22Rv1 (cell line): ENCODE measurements at regions not wholly inside any gene's neighbourhood (a gene's known extent, or its start where the extent isn't known, plus 50 kb on each side); places are given as distances from the start of the nearest gene placed in this dataset.

Experiments
- H3K27ac ChIP-seq: fragments of 450-650 bp; 2 replicates; pipeline ENCODE4 v1.5.1; 2017
- CTCF ChIP-seq: fragments of 450-650 bp; IDR thresholded peaks from 2 replicates; pipeline ENCODE4 v1.5.1; 2017; ENCODE audit warnings: mild to moderate bottlenecking
- ZFX ChIP-seq: fragments of 450-650 bp; IDR thresholded peaks from 2 replicates; pipeline ENCODE4 v1.6.1; 2017; ENCODE audit warnings: antibody characterized with exemption, borderline replicate concordance

- H3K27ac ChIP-seq = no peak overlapping the region
- TF ChIP-seq ZFX = no peak
- no peak for TF ChIP-seq CTCF
Measured at GRCh38 chrX:128664211-128664610, 612.0 kb upstream of the ACTRT1 start.

- no peak overlapping the region for H3K27ac ChIP-seq
- TF ChIP-seq ZFX (no peak), CTCF (no peak)
Measured at GRCh38 chrX:128653524-128654060, 601.4 kb upstream of the ACTRT1 start.

- TF ChIP-seq CTCF = no peak
- TF ChIP-seq ZFX = no peak
- no peak overlapping the region for H3K27ac ChIP-seq
Measured at GRCh38 chrX:128650326-128650725, 598.1 kb upstream of the ACTRT1 start.

- H3K27ac ChIP-seq = no peak overlapping the region
- TF ChIP-seq CTCF (no peak), ZFX (no peak)
Measured at GRCh38 chrX:128634754-128635153, 582.6 kb upstream of the ACTRT1 start.

GRCh38 chrX:128623361-128623760, 571.2 kb upstream of the ACTRT1 start:
- TF ChIP-seq CTCF (no peak), ZFX (no peak)

GRCh38 chrX:128622296-128622695, 570.1 kb upstream of the ACTRT1 start:
- no peak for TF ChIP-seq CTCF
- no peak for TF ChIP-seq ZFX
- H3K27ac ChIP-seq = no peak overlapping the region

More at GRCh38 chrX:128623361-128623760, 571.2 kb upstream of the ACTRT1 start:
- H3K27ac ChIP-seq = no peak overlapping the region

- TF ChIP-seq ZFX = no peak
- TF ChIP-seq CTCF = no peak
- H3K27ac ChIP-seq = no peak overlapping the region
Measured at GRCh38 chrX:128619490-128619889, 567.3 kb upstream of the ACTRT1 start.
